ENCODE measurements at regions not wholly inside any gene's neighbourhood (a gene's known extent, or its start where the extent isn't known, plus 50 kb on each side); places are given as distances from the start of the nearest gene placed in this dataset.
"Not testable (repeated sequence)": the region's sequence is repeated elsewhere in the genome, so short reads cannot be mapped to it uniquely, and the experiment has no call there.

DNA sequence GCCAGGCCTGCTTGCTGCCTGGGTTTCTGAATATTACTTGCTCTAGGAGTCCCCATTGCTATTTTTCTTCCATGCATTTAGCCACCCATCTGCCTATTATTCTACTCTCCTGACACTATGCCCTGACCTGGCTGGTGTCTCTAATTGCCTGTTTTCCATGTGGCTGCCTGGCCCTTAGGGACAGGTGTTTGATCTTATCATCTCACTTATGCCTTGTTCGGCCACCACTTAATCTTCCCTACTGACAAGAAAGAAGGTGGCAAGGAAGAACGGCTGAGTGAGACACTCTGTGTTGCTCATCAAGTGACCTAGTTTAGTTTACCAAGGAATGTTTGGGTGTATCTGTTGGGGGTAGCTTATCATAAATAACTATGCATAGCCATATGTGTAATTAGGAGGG is 50.4 kb upstream of the RAPH1 start:
- ATAC-seq (no peak), DNase-seq (no peak)
- intact Hi-C loops (cut with DNase I), result no loop called here

DNA sequence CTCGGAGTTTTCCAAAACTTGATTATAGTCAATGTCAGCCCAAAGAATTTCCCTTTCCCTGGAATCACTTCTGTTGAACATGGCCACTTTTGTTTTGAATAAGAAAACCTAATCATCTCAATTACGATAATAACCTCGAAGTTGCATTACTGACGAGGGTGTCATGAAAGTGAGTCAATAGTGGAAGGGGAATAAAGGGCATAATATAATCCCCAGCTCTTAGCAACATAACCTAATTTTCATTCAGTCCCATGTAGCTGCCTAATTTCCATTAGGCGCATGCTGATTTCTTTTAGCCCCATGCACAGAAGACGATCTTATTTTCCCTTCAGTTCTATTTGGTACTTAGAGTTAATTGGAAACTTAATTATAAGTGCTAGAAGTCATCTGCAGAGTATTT is 51.1 kb upstream of the RAPH1 start:
- DNase-seq (no peak), ATAC-seq (no peak)
- intact Hi-C loops (cut with DNase I), result no loop called here

- DNase-seq, result no peak
- intact Hi-C loops (cut with DNase I), result no loop called here
- no peak for ATAC-seq
Measured at GRCh38 chr2:203586696-203587095, 51.6 kb upstream of the RAPH1 start.

DNA sequence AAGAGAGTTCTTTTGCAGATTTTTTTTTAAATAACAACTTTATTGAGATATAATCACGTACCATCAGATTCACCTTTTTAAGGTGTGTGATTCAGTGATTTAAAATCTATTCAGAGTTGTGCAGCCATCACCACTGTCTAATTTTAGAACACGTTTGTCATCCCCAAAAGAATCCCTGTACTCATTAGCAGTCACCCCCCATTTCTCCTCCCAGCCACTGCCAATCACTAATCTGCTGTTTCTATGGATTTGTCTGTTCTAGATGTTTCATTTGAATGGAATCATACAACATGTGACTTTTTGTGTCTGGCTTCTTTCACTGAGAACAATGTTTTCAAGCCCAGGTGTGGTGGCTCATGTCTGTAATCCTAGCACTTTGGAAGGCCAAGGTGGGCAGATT is 55.4 kb upstream of the RAPH1 start:
- intact Hi-C loops (cut with DNase I), result no loop called here
- DNase-seq, result no peak
- ATAC-seq, result no peak

DNA sequence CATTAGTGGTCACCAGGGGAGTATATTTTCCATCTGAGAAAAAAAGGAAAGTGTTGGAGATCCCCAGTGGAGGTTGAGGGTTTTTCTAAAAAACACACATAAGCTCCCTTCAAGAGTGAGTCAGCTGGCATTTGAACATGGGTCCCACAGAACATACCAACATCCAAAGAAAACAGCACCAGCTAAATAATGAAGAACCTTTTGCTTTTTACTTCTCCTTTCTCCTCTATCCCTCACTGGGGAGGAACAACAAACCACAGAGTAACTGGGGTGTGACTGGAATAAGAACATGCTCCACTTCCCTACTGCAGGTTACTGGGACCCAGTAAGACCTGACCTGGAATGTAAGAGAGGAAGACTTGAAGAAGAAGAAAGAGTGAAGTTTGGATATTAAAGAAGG is 56.5 kb upstream of the RAPH1 start:
- intact Hi-C loops (cut with DNase I), result no loop called here
- ATAC-seq, result peak in 1 of 2 donors; percentile 61
- DNase-seq, result no peak

DNA sequence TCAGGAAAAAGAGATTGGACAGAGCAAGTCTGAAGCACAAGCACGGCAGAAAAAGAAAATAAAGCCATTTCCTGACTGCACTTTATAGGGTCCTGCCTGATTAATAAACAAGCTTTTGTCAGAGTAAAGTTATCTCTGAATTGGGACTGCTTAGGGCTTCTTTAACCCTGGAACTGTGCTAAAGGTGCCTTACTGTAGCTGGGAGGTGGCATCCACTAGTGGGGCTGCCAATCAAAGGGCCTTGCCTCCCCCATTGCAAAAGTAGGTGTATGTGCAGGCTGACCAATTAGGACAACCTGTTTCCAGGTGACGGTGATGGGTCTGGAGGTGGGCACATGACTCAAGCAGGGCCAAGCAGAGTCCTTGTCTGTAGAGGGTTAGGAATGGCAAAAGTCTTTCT is 57.4 kb upstream of the RAPH1 start:
- DNase-seq (no peak), ATAC-seq (no peak)
- intact Hi-C loops (cut with DNase I), result no loop called here

DNA sequence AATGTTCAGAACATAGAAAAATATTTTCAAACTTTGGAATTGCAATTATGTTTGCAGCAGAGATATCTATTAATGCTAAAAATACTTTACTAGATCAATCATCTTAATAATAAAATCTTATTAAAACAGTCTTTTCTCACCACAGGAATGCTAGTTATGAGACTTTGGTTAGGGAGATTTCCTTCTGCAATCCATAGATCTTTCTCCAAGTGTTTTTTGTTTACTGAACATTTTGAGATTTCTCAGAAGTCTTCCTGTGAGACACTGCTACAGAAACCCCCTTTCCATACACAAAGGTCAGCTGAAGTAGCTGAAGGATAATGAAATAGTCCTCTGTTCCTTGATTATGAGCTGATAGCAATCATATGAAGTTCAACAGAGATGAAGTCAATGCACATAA is 59.4 kb upstream of the RAPH1 start:
- intact Hi-C loops (cut with DNase I), result no loop called here
- no peak for ATAC-seq
- DNase-seq, result no peak

GRCh38 chr2:203596183-203596582 is 61.1 kb upstream of the RAPH1 start:
- intact Hi-C loops (cut with DNase I), result no loop called here
- DNase-seq (no peak), ATAC-seq (no peak)

GRCh38 chr2:203599509-203599908 is 64.4 kb upstream of the RAPH1 start:
- ATAC-seq (no peak), DNase-seq (no peak)
- intact Hi-C loops (cut with DNase I), result no loop called here

- intact Hi-C loops (cut with DNase I), result no loop called here
- ATAC-seq, result no peak
- no peak for DNase-seq
Measured at GRCh38 chr2:203600286-203600685, 65.2 kb upstream of the RAPH1 start.

DNA sequence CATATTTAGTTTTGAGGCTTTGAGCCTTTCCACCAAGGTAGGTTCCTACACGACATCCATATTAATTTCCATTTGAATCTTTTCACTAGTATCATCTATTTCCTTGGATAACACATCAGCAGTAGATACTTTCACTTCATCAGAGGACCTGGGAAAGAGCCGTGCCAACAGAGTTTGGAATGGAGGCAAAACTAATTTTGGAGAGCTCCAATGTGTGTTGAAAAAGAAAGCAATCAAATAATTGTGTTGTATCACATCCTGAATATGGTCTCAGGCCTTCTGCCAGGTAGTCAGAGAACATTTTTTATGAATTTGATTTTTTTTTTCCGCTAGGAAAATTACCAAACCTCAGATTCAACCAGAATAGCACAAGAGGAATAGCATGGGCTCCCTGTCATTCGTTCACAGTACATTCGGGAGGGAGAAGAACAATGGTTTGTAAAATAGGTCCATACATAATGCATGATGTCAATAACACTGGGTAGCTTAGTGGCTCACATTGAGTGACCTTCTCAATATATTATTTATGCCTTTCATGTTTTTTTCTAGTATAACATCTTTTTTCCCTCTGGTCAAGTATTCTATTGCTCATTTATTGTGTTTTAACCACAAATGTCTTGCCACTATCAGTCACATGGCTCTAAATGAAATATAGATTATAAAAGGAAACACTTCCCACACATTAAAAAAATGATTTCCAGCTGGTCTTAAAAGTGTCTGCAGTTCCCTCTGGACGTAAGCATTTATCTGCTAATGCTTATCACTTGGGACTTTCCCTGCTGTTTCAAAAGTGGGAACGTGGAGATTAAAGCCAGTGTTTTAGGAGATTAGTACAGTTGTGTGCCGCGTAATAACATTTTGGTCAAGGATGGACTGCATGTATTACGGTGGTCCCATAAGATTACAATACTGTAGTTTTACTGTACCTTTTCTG is 68.6 kb upstream of the RAPH1 start:
- DNase-seq, result no peak
- ATAC-seq, result peak in 1 of 2 donors; percentile 16
- intact Hi-C loops (cut with DNase I), result no loop called here

GRCh38 chr2:203605302-203605701 is 70.2 kb upstream of the RAPH1 start:
- ATAC-seq, result peak; percentile 44 to 69
- intact Hi-C loops (cut with DNase I), result no loop called here
- DNase-seq, result no peak

DNA sequence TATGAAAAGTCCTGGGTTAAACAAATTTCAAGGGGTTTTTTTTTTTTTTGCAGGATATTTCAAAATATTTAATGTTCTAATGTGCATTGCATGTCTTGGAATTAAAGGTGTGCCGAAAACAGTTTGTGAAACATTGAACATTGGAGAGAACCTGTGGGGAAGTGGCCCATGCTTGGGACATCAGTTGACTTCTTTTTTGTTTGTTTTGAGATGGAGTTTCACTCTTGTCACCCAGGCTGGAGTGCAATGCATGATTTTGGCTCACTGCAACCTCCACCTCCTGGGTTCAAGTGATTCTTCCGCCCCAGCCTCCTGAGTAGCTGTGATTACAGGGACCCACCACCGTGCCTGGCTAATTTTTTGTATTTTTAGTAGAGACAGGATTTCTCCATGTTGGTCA is 71.0 kb upstream of the RAPH1 start:
- DNase-seq (no peak), ATAC-seq (no peak)
- intact Hi-C loops (cut with DNase I), result no loop called here

DNA sequence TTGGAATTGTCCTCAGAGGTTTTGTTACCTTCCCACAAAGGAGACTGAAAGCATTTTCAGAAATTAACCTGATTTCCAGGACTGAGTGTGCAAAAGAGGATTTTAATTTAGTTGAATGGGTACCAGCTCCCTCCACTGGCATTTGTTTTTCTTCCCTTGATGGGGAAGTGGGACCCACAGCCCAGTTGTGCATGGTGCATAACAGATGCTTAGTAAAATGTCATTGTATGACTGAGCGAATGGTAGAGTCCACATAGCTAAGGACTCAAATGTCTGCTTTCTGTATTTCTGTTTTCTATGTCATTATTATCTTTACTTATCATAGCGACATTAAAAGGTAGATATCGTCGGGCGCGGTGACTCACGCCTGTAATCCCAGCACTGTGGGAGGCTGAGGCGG is 75.5 kb upstream of the RAPH1 start:
- DNase-seq, result no peak
- intact Hi-C loops (cut with DNase I), result no loop called here
- no peak for ATAC-seq

DNA sequence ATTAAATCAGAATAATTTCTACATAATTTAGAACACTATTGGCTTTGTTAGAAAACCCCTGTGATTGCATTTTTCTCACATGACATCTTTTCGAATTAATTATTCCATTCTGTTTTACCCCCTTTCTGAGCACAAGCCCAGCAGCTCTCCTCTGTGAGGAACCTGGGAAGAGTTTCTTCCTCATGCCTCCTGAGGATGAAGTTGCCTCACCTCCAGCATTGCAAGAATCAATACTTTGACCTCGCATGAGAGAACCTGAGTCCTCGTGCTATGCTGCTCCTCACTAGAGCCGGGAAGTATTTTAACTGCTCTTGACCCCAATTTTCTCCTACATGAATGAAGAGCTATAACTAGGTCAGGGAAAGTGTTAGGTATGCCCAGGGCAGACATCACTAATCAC is 77.1 kb upstream of the RAPH1 start:
- DNase-seq (no peak), ATAC-seq (no peak)
- intact Hi-C loops (cut with DNase I), result no loop called here

- no peak for DNase-seq
- intact Hi-C loops (cut with DNase I), result no loop called here
- no peak for ATAC-seq
Measured at GRCh38 chr2:203619267-203619878, 84.3 kb upstream of the RAPH1 start.

GRCh38 chr2:203621981-203622515 is 84.4 kb upstream of the CD28 start:
- intact Hi-C loops (cut with DNase I), result no loop called here
- DNase-seq, result no peak
- ATAC-seq, result no peak

DNA sequence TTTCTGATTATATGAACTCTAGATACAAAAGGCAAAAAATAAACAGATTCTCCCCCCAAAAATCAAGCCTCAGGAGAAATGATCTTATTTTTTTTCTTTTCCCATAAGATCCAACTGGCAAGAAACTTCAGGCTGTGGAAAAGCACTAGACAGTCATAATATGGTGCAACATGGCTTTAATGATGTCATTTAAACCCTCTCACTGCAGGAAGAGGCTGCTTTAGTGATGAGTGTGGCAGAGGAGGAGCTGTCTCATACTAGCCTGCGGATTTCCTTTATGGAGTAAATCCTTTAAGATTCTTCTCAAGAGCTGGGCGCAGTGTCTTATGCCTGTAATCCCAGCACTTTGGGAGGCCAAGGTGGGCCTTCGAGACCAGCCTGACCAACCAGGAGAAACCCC is 83.3 kb upstream of the CD28 start:
- DNase-seq, result no peak
- intact Hi-C loops (cut with DNase I), result no loop called here
- peak in 1 of 2 donors; percentile 58 for ATAC-seq

GRCh38 chr2:203623661-203624060 is 82.8 kb upstream of the CD28 start:
- DNase-seq (no peak), ATAC-seq (no peak)
- intact Hi-C loops (cut with DNase I), result no loop called here

DNA sequence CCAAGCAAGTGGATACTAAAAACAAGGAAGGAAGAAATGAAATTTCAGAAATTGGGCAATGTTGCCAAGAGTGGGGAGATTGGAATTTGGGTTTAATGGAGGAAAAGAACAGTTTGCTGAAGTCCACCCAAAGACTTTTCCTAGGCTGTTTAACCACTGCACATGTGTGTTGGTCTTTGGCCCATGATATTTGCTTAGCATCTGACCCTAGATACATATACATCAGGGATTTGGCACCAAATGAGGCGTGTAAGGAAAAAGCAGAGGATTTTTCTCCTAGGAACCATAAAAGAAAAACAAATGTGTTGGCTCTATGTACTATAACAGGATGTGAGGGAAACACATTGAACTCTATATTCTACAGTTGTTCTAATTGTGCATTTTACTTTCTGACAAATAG is 80.7 kb upstream of the CD28 start:
- intact Hi-C loops (cut with DNase I), result no loop called here
- DNase-seq (no peak), ATAC-seq (no peak)

GRCh38 chr2:203626247-203626646 is 80.2 kb upstream of the CD28 start:
- intact Hi-C loops (cut with DNase I); ATAC-seq; DNase-seq: not testable (repeated sequence)
